ENCODE measurements at regions not wholly inside any gene's neighbourhood (a gene's known extent, or its start where the extent isn't known, plus 50 kb on each side); places are given as distances from the start of the nearest gene placed in this dataset.

DNA sequence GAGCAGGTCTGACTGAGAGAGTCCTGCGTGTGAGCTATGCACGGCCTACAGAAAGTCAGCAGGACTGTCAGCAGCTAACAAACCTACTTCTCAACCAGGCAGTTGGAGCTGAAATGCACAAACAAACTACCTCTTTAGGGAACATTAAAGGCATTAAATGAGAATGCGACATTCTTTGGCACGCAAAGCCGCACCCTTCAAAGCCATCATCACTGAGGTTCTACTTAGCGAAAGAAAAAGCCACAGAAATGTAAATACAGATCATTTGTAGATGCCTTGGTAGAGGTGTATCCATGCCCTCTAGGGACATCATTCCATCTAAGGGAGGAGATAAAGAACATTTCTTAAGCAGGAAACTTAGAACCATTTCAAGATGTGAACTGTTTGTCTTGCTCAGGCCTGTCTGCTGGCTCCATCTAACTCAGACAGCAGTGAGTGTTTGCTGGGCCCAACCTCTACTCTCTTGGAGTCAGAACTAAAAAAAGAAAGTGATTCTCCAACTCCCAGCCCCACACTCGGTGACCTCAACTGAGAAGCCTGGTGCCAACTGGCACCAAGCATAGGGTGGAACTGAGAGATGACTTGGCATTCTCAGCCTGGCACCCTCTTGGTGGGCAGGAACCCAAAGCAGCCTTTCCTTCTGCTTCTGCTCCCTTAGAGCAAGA is 63.5 kb upstream of the MBIP start:
- Histone ChIP-seq H3K27me3 (ENCODE audit: low read depth) (no peaks in the 10 kb centered on the region), H3K27ac (peak overlapping the region; percentile 73), H3K9me3 (no peaks in the 10 kb centered on the region), H3K4me3 (no peak overlapping the region), H3K36me3 (no peaks in the 10 kb centered on the region), H3K4me1 (no peaks in the 10 kb centered on the region)
- DNase-seq (peak; percentile 71), ATAC-seq (peak; percentile 95)
- TF ChIP-seq, protein P1, sequence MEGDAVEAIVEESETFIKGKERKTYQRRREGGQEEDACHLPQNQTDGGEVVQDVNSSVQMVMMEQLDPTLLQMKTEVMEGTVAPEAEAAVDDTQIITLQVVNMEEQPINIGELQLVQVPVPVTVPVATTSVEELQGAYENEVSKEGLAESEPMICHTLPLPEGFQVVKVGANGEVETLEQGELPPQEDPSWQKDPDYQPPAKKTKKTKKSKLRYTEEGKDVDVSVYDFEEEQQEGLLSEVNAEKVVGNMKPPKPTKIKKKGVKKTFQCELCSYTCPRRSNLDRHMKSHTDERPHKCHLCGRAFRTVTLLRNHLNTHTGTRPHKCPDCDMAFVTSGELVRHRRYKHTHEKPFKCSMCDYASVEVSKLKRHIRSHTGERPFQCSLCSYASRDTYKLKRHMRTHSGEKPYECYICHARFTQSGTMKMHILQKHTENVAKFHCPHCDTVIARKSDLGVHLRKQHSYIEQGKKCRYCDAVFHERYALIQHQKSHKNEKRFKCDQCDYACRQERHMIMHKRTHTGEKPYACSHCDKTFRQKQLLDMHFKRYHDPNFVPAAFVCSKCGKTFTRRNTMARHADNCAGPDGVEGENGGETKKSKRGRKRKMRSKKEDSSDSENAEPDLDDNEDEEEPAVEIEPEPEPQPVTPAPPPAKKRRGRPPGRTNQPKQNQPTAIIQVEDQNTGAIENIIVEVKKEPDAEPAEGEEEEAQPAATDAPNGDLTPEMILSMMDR (IDR thresholded peaks at IDR 0.05) = no peak
- intact Hi-C loops (cut with DNase I) = no loop called here

- Histone ChIP-seq H3K36me3 (no peaks in the 10 kb centered on the region), H3K27ac (no peak overlapping the region), H3K4me1 (no peaks in the 10 kb centered on the region), H3K9me3 (no peaks in the 10 kb centered on the region), H3K27me3 (ENCODE audit: low read depth) (no peaks in the 10 kb centered on the region), H3K4me3 (no peak overlapping the region)
- intact Hi-C loops (cut with DNase I) = no loop called here
- peak; percentile 96 to 97 for ATAC-seq
- DNase-seq = peak; percentile 80
- TF ChIP-seq, protein P1 (IDR thresholded peaks at IDR 0.05) = peak; percentile 85
These were observed 53.7 kb upstream of the MBIP start for GRCh38 chr14:36373982-36374673.
